DND-41 (cell line): ENCODE measurements at regions not wholly inside any gene's neighbourhood (a gene's known extent, or its start where the extent isn't known, plus 50 kb on each side); places are given as distances from the start of the nearest gene placed in this dataset.

ENCODE experiments used
- ATAC-seq: fragments of 200-7000 bp; cut with Tn5 transposase; 3 replicates; pipeline ENCODE4 v1.9.1; 2021; ENCODE audit warnings: low read depth; ENCODE audit not compliant: insufficient read depth
- DNase-seq: peaks from one replicate; pipeline ENCODE4 v3.0.0-alpha.2; 2020
- H2AFZ ChIP-seq: 2 replicates; pipeline ENCODE4 v1.6.0; 2012; ENCODE audit warnings: low read depth, low read length
- H3K27ac ChIP-seq: 2 replicates; pipeline ENCODE4 v1.5.1; 2012; ENCODE audit warnings: low read length, inconsistent platforms
- H3K27me3 ChIP-seq: fragments of 200-600 bp; sonication (generic); 2 replicates; pipeline ENCODE4 v1.6.0; 2012; ENCODE audit warnings: low read length, mild to moderate bottlenecking, inconsistent platforms; ENCODE audit not compliant: insufficient read depth, poor library complexity
- H3K36me3 ChIP-seq: 2 replicates; pipeline ENCODE4 v1.5.1; 2012; ENCODE audit warnings: low read length, inconsistent platforms; ENCODE audit not compliant: insufficient read depth
- H3K4me1 ChIP-seq: 2 replicates; pipeline ENCODE4 v1.5.1; 2012; ENCODE audit warnings: mild to moderate bottlenecking, low read length; ENCODE audit not compliant: insufficient read depth
- H3K4me2 ChIP-seq: 2 replicates; pipeline ENCODE4 v1.6.0; 2012; ENCODE audit warnings: mild to moderate bottlenecking, moderate library complexity, low read length, inconsistent platforms; ENCODE audit not compliant: insufficient read depth
- H3K4me3 ChIP-seq, 2 experiments: fragments of 200-600 bp in 1 of 2; shearing (Covaris generic) in 1 of 2; 2 replicates each; pipeline ENCODE4 v1.5.1; 2012 to 2016; ENCODE audit warnings: inconsistent platforms in 2 of 2, low read length in 2 of 2, mild to moderate bottlenecking in 2 of 2, low read depth in 1 of 2, moderate library complexity in 1 of 2
- H3K79me2 ChIP-seq: 2 replicates; pipeline ENCODE4 v1.6.0; 2012; ENCODE audit warnings: low read length, inconsistent platforms; ENCODE audit not compliant: insufficient read depth
- H3K9ac ChIP-seq: 2 replicates; pipeline ENCODE4 v1.6.0; 2012; ENCODE audit warnings: low read depth, mild to moderate bottlenecking, inconsistent platforms, low read length, moderate library complexity
- H3K9me3 ChIP-seq: 2 replicates; pipeline ENCODE4 v1.5.1; 2012; ENCODE audit warnings: low read length, moderate library complexity, mild to moderate bottlenecking, inconsistent platforms; ENCODE audit not compliant: insufficient read depth, severe bottlenecking
- H4K20me1 ChIP-seq: 2 replicates; pipeline ENCODE4 v1.6.0; 2012; ENCODE audit warnings: low read length; ENCODE audit not compliant: insufficient read depth
- EZH2 ChIP-seq: IDR thresholded peaks from 3 replicates; pipeline ENCODE4 v1.6.1; 2012; ENCODE audit warnings: borderline replicate concordance, low read depth, mild to moderate bottlenecking, moderate library complexity, low read length, inconsistent platforms; ENCODE audit not compliant: severe bottlenecking
- TF ChIP-seq, protein P1 (sequence below): IDR thresholded peaks from 2 replicates; pipeline ENCODE4 v1.5.1; 2012; ENCODE audit warnings: borderline replicate concordance, low read length, moderate library complexity, mild to moderate bottlenecking; ENCODE audit not compliant: poor library complexity, severe bottlenecking; ENCODE audit errors: extremely low read depth

DNA sequence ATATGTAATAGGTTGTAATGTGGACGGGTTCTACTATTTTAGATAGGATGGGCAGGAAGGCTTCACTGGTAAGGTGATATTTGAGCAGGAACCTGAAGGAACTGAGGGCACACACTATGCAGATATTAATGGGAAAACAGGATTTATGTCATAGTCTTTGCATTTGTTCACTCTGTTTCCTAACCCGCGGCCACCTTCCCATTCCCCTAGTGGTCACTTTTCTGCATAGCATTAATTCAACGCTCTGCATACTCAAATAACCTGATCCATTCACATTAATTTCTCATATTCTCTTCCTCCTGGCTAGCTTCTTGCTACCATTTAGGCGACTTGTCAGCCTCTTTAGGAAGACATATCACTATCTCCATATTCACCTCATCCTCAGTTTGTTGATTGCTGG, 61.5 kb downstream of the GSPT2 start:
- TF ChIP-seq EZH2 = no peak
- TF ChIP-seq, protein P1, sequence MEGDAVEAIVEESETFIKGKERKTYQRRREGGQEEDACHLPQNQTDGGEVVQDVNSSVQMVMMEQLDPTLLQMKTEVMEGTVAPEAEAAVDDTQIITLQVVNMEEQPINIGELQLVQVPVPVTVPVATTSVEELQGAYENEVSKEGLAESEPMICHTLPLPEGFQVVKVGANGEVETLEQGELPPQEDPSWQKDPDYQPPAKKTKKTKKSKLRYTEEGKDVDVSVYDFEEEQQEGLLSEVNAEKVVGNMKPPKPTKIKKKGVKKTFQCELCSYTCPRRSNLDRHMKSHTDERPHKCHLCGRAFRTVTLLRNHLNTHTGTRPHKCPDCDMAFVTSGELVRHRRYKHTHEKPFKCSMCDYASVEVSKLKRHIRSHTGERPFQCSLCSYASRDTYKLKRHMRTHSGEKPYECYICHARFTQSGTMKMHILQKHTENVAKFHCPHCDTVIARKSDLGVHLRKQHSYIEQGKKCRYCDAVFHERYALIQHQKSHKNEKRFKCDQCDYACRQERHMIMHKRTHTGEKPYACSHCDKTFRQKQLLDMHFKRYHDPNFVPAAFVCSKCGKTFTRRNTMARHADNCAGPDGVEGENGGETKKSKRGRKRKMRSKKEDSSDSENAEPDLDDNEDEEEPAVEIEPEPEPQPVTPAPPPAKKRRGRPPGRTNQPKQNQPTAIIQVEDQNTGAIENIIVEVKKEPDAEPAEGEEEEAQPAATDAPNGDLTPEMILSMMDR = no peak
- Histone ChIP-seq H4K20me1 (no peaks in the 10 kb centered on the region), H3K27ac (no peak overlapping the region), H3K9me3 (no peaks in the 10 kb centered on the region), H3K79me2 (no peaks in the 10 kb centered on the region), H3K27me3 (no peaks in the 10 kb centered on the region), H3K4me1 (peaks cover 17% of the 10 kb centered on the region; the same call in 1 of the 2 replicates), H3K4me2 (no peak overlapping the region), H2AFZ (no peak overlapping the region), H3K4me3 (no peak overlapping the region), H3K9ac (no peak overlapping the region), H3K36me3 (no peaks in the 10 kb centered on the region)
- ATAC-seq = no peak
- DNase-seq = no peak

- ATAC-seq (no peak), DNase-seq (no peak)
- H3K36me3 ChIP-seq = no peaks in the 10 kb centered on the region
- H3K27me3 ChIP-seq = no peaks in the 10 kb centered on the region
- no peaks in the 10 kb centered on the region for H4K20me1 ChIP-seq
- H3K4me2 ChIP-seq = no peak overlapping the region
- H2AFZ ChIP-seq = no peak overlapping the region
- H3K4me1 ChIP-seq = no peaks in the 10 kb centered on the region
- TF ChIP-seq, protein P1 = no peak
- TF ChIP-seq EZH2 = no peak
- H3K9me3 ChIP-seq = no peaks in the 10 kb centered on the region
- no peaks in the 10 kb centered on the region for H3K79me2 ChIP-seq
- no peak overlapping the region for H3K4me3 ChIP-seq
- H3K27ac ChIP-seq = no peak overlapping the region
- no peak overlapping the region for H3K9ac ChIP-seq
These were observed 70.7 kb downstream of the GSPT2 start for GRCh38 chrX:51813886-51814460.

- no peaks in the 10 kb centered on the region for H3K27me3 ChIP-seq
- H3K79me2 ChIP-seq = no peaks in the 10 kb centered on the region
- no peaks in the 10 kb centered on the region for H3K36me3 ChIP-seq
- no peaks in the 10 kb centered on the region for H4K20me1 ChIP-seq
- no peaks in the 10 kb centered on the region for H3K9me3 ChIP-seq
- H3K4me3 ChIP-seq = no peak overlapping the region
- H3K4me1 ChIP-seq = peaks cover 11% of the 10 kb centered on the region
- ATAC-seq (no peak), DNase-seq (no peak)
- H3K4me2 ChIP-seq = no peak overlapping the region
- no peak for TF ChIP-seq EZH2
- TF ChIP-seq, protein P1 = no peak
- H3K27ac ChIP-seq = no peak overlapping the region
- H3K9ac ChIP-seq = no peak overlapping the region
- no peak overlapping the region for H2AFZ ChIP-seq
These were observed 69.4 kb upstream of the MAGED1 start for GRCh38 chrX:51824061-51824460.

DNA sequence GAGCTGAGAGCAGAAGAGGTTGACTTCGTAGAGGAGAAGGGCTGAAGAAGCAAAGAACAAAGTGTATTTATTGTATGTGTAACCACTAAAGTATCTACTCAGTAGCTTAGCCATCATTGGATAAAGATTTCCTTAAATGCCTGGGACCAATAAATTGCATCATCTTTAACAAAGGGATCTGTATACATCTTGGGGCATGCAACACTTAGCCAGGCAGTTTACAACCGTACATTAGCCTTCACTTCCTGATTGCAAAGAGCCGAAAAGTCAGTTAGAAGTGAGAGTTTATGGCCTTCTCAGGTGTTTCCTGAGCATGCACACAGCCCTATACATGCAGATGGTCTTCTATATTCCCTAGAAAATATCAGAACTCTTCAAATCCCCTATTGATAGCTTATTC, 68.0 kb upstream of the MAGED1 start:
- no peak overlapping the region for H3K4me2 ChIP-seq
- ATAC-seq = peak; percentile 71
- H3K9ac ChIP-seq = no peak overlapping the region
- H3K27ac ChIP-seq = peak overlapping the region; percentile 16; the same call in 1 of the 2 replicates
- no peaks in the 10 kb centered on the region for H4K20me1 ChIP-seq
- H3K9me3 ChIP-seq = no peaks in the 10 kb centered on the region
- no peaks in the 10 kb centered on the region for H3K36me3 ChIP-seq
- H3K4me1 ChIP-seq = peaks cover 11% of the 10 kb centered on the region
- H3K27me3 ChIP-seq = no peaks in the 10 kb centered on the region
- H2AFZ ChIP-seq = no peak overlapping the region
- no peak overlapping the region for H3K4me3 ChIP-seq
- no peaks in the 10 kb centered on the region for H3K79me2 ChIP-seq
- TF ChIP-seq, protein P1 = no peak
- peak; percentile 5 for DNase-seq
